RCC 7860 (cell line): ENCODE measurements at regions not wholly inside any gene's neighbourhood (a gene's known extent, or its start where the extent isn't known, plus 50 kb on each side); places are given as distances from the start of the nearest gene placed in this dataset.

Experiments used
- DNase-seq: peaks from one replicate; pipeline ENCODE4 v3.0.0-alpha.2; 2015; ENCODE audit warnings: low spot score
- FAIRE-seq: peaks from 2 replicates; lab custom pipeline; 2012; peaks lifted over from hg19 to GRCh38; lab: Jason Lieb, UNC

GRCh38 chr3:73681198-73681597 lies 56.5 kb upstream of the PDZRN3 start:
- no peak for FAIRE-seq
- no peak for DNase-seq

DNA sequence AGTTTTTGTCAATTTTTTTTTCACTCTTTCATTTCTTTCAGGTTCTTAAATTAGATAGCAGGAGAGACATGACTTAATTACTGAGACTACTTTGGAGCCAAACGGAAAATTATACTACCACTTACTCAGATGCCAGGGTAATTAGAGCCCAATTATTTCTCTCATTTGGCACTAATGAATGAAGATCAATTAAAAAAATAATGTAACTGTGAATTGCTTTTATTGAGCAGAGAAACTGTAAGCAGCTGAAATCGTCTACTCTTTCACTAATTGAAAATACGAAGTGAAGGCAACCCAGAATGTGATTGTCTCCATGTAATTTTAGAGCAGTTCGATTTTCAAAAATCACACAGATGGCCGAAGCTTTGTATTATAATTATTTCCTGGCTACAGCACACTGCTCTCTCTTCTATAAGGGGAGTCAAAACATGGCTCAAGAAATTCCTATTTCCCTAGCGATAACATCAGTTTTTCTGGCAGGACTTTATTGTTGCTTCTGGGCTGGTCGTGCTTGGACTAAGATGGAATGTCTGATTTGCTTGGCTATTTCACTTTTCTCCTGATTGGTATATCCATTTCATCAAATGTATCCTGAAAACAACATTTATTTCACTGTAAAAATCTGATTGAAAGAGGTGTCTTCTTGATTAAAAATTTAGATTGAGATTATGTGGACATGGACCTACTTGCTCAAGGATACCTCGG lies 55.8 kb upstream of the PDZRN3 start:
- DNase-seq = no peak

GRCh38 chr3:73677336-73678024 lies 52.7 kb upstream of the PDZRN3 start:
- DNase-seq (no peak), FAIRE-seq (no peak)

More for the DNA sequence above, 55.8 kb upstream of the PDZRN3 start:
- no peak for FAIRE-seq
